NB4 (cell line): ENCODE measurements at regions not wholly inside any gene's neighbourhood (a gene's known extent, or its start where the extent isn't known, plus 50 kb on each side); places are given as distances from the start of the nearest gene placed in this dataset.

Experiments used
- POLR2A ChIP-seq: IDR thresholded peaks from 2 replicates; pipeline ENCODE4 v1.6.1; 2011; ENCODE audit warnings: mild to moderate bottlenecking; ENCODE audit not compliant: insufficient read length; ENCODE audit errors: extremely low read depth
- TF ChIP-seq, protein P1 (sequence below): IDR thresholded peaks from one replicate; pipeline ENCODE4 v1.5.1; 2012; ENCODE audit warnings: low read depth, low read length

DNA sequence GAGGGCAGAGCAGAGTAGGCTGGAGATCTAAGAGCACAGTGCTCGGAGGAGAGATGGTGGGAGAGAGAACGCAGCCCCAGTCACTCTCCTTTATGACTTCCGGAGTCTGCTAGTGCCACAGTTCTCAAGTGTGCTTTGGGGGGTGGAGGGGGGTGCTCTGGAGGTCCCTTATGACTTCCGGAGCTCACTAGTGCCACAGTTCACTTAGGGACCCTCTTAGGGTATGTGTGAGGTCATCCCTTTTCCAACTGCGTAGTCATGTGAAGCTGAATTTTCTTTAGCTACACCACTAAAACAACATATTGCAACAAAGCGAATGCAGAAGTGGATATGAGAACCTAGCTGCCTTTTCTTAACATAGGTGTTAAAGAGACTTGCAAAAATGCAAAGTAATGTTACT lies 153.7 kb upstream of the KCTD1 start:
- no peak for TF ChIP-seq POLR2A
- TF ChIP-seq, protein P1, sequence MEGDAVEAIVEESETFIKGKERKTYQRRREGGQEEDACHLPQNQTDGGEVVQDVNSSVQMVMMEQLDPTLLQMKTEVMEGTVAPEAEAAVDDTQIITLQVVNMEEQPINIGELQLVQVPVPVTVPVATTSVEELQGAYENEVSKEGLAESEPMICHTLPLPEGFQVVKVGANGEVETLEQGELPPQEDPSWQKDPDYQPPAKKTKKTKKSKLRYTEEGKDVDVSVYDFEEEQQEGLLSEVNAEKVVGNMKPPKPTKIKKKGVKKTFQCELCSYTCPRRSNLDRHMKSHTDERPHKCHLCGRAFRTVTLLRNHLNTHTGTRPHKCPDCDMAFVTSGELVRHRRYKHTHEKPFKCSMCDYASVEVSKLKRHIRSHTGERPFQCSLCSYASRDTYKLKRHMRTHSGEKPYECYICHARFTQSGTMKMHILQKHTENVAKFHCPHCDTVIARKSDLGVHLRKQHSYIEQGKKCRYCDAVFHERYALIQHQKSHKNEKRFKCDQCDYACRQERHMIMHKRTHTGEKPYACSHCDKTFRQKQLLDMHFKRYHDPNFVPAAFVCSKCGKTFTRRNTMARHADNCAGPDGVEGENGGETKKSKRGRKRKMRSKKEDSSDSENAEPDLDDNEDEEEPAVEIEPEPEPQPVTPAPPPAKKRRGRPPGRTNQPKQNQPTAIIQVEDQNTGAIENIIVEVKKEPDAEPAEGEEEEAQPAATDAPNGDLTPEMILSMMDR = no peak
